ENCODE measurements at regions not wholly inside any gene's neighbourhood (a gene's known extent, or its start where the extent isn't known, plus 50 kb on each side); places are given as distances from the start of the nearest gene placed in this dataset.

GRCh38 chr15:47496343-47497185, 220.7 kb upstream of the SEMA6D start:
- Mint-ChIP-seq H3K27me3 (ENCODE audit: low read depth) (no peaks in the 10 kb centered on the region), H3K4me3 (no peak overlapping the region), H3K27ac (ENCODE audit: unreplicated experiment) (no peak overlapping the region), H3K4me1 (no peaks in the 10 kb centered on the region), H3K9me3 (no peaks in the 10 kb centered on the region), H3K36me3 (ENCODE audit: low read depth) (no peaks in the 10 kb centered on the region)
- no peak for DNase-seq (ENCODE audit: low read depth, low spot score)
- peak; percentile 39 for TF ChIP-seq CTCF (conservative IDR thresholded peaks at IDR 0.05)

- no peak overlapping the region for H3K27ac Mint-ChIP-seq (ENCODE audit: unreplicated experiment)
These were observed 216.5 kb upstream of the SEMA6D start for GRCh38 chr15:47500842-47501241.

GRCh38 chr15:47502041-47502440, 215.3 kb upstream of the SEMA6D start:
- TF ChIP-seq CTCF (conservative IDR thresholded peaks at IDR 0.05) = no peak
- Mint-ChIP-seq H3K27ac (ENCODE audit: unreplicated experiment) (no peak overlapping the region), H3K27me3 (ENCODE audit: low read depth) (no peaks in the 10 kb centered on the region), H3K4me3 (no peak overlapping the region), H3K4me1 (peaks cover 7% of the 10 kb centered on the region), H3K9me3 (no peaks in the 10 kb centered on the region), H3K36me3 (ENCODE audit: low read depth) (no peaks in the 10 kb centered on the region)
- no peak for DNase-seq (ENCODE audit: low read depth, low spot score)

More at GRCh38 chr15:47500842-47501241, 216.5 kb upstream of the SEMA6D start:
- no peak for TF ChIP-seq CTCF (conservative IDR thresholded peaks at IDR 0.05)
- no peaks in the 10 kb centered on the region for H3K36me3 Mint-ChIP-seq (ENCODE audit: low read depth)
- DNase-seq (ENCODE audit: low read depth, low spot score) = no peak
- H3K27me3 Mint-ChIP-seq (ENCODE audit: low read depth) = no peaks in the 10 kb centered on the region
- no peaks in the 10 kb centered on the region for H3K4me1 Mint-ChIP-seq
- H3K9me3 Mint-ChIP-seq = no peaks in the 10 kb centered on the region
- H3K4me3 Mint-ChIP-seq = no peak overlapping the region

- Mint-ChIP-seq H3K9me3 (no peaks in the 10 kb centered on the region), H3K4me3 (no peak overlapping the region), H3K27ac (ENCODE audit: unreplicated experiment) (no peak overlapping the region), H3K36me3 (ENCODE audit: low read depth) (no peaks in the 10 kb centered on the region), H3K4me1 (peaks cover 7% of the 10 kb centered on the region), H3K27me3 (ENCODE audit: low read depth) (no peaks in the 10 kb centered on the region)
- TF ChIP-seq CTCF (conservative IDR thresholded peaks at IDR 0.05) = no peak
- DNase-seq (ENCODE audit: low read depth, low spot score) = no peak
These were observed 213.4 kb upstream of the SEMA6D start for GRCh38 chr15:47503876-47504275.

GRCh38 chr15:47504624-47505256, 212.6 kb upstream of the SEMA6D start:
- Mint-ChIP-seq H3K9me3 (no peaks in the 10 kb centered on the region), H3K4me1 (peaks cover 7% of the 10 kb centered on the region), H3K27ac (ENCODE audit: unreplicated experiment) (no peak overlapping the region), H3K36me3 (ENCODE audit: low read depth) (no peaks in the 10 kb centered on the region), H3K27me3 (ENCODE audit: low read depth) (no peaks in the 10 kb centered on the region), H3K4me3 (no peak overlapping the region)
- TF ChIP-seq CTCF (conservative IDR thresholded peaks at IDR 0.05) = no peak
- DNase-seq (ENCODE audit: low read depth, low spot score) = no peak
